HG03103 (cell line): ENCODE measurements at regions not wholly inside any gene's neighbourhood (a gene's known extent, or its start where the extent isn't known, plus 50 kb on each side); places are given as distances from the start of the nearest gene placed in this dataset.

ENCODE experiments used
- ATAC-seq: cut with Tn5 transposase; IDR thresholded peaks from one replicate; pipeline ENCODE4 v1.9.1; 2021; ENCODE audit warnings: low read depth; ENCODE audit not compliant: unreplicated experiment

- no peak for ATAC-seq
Observed at GRCh38 chr10:3551761-3552160, 233.2 kb downstream of the KLF6 start.

DNA sequence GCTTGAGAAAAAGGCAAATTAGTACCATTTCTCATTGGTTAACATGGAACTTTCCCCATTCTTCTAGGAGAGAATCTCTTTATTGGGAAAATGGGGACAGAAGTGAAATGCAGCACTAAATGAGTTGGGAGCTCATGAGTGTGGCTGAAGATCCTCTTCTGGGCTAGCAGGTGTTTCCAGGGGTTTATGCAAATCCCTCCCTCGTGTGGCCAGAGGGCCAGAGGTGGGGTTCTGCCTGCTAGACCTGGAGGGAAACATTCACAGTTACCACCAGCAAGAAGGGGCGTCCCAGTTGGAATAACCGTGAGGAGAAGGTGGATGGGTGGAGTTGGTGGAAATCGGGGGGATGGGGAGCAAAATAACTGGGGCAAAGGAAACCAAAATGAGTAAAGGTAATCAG lies 235.9 kb downstream of the KLF6 start:
- ATAC-seq, result no peak

GRCh38 chr10:3548702-3549101 lies 236.3 kb downstream of the KLF6 start:
- no peak for ATAC-seq

GRCh38 chr10:3548076-3548475 lies 236.9 kb downstream of the KLF6 start:
- no peak for ATAC-seq

DNA sequence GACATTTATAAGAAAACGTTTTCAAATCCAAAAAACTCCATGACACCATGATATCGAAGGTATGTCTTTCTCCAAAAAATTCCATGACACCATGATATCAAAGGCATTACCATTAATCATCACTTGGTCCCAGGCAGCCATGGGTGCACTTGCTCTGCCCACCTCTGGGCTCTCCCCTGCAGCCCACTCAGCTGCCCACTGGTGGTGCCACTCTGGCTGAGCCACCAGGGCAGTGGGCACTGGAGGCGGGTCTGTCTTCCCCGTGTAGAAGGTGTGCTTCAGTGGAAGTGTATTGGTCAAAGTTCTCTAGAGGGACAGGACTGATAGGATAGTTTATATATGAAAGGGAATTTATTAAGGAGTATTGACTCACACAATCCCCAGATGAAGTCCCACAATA lies 240.4 kb downstream of the KLF6 start:
- ATAC-seq, result no peak

DNA sequence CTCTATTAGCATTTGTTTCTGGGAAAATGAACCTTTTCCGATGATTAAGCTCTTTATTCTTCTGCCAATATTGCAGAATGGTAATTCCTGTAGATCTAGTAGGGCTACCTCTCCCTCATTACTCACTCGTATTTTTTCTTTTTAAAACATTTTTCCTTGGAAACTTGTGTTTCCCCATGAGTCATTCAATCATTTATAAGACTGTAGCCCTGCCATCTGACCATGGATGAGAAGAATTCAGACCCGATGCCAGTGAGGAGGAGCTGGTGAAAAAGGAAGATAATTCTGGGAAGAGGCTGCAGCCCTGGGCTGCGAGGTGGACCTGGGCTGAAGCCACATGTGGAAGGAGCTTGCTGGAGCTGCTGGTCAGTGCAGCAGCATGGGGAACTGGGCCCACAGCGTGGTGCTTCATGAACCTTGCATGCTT lies 242.8 kb downstream of the KLF6 start:
- ATAC-seq, result no peak

GRCh38 chr10:3539696-3540383 lies 245.2 kb downstream of the KLF6 start:
- ATAC-seq, result no peak

DNA sequence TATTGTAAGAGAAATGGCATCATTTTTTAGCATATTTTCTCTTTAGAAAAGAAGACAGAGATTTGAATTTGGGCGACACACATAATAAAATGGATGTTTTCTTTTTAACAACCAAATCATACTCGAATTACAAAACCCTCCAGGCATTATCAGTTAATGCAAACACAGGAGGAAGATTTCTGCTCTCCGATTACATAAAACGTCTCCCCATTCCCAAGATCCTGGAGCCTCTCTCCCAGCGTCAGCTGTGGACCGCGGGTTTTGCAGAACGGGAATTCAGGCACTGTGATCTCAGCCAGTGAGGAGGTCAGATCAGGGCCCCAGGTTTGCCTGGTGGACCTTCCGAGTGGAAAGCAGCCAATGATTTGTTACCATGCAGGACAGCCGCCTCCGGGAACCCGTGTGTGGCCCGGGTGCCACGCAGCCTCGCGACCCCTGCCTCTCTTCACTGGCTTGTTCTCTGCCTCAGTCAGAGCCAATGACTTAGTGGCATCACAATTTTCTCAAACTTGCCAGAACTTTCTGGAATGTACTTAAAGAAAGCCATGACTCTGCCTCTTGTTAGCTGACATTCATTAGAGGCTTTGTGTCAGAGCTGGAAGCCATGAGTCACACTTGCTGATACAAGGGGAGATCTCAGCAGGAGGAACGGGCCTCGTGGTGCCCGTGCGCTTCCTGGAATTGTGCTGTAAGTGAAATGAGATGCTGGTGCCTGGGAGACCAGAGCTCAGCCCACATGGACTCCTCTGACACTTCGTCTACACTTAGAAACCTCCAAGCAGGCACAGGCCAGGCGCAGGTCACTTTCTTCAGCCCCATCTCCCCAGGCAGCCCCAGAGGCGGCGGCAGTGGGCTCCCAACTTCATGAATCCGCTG lies 246.1 kb downstream of the KLF6 start:
- no peak for ATAC-seq

DNA sequence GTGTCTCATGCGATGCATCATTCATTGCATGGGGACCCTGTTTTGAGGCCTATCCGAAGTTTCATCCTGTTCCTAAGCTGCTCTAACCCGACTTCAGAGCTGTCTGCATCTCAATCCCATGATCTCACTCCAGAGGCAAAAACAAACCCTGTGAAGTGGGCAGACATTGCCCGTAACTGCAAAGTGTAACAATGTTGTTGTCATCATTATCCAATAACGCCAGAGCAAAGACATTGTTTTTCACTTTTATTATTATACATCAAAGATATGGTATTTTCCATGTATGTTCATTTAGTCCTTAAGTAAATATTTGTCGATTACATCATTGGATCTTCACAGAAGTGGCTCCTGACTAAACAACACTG lies 246.7 kb downstream of the KLF6 start:
- ATAC-seq, result no peak

DNA sequence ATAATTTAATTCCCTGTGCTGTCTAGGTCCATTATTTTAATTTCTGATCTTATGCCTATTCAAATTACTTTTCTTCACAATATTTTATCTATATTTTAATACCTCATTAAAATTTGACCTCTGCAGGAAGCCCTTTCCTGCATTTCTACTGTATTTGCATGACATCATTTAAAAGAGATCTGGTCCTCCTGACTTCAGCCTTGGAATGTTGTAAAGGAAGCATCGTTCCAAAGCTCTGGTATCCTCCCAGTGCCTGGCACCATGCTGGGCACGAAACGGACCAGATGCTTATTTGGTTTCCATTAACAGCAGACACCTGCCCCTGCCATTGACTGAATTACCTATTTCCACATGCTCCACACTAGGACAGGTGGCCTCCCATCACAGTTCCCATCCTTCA lies 247.5 kb downstream of the KLF6 start:
- ATAC-seq, result no peak

DNA sequence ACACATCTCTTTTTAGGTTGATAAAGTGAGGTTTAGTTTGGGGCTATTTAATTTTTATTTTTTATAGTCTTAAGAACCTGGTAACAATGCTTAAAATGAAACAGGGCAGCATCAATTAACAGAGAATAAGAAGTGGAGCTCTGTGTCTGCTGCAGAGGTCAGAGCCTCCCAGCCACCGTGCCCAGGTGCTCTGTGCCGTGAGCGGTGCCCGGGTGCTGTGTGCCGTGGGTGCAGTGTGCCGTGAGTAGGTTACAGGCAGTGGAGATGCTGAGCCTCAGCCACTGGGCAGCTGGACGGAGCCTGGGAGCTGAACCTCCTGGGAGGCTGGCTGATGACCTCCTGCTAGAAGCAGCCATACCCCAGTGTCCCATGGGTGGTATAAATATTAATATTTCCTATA lies 250.0 kb downstream of the KLF6 start:
- ATAC-seq, result no peak

DNA sequence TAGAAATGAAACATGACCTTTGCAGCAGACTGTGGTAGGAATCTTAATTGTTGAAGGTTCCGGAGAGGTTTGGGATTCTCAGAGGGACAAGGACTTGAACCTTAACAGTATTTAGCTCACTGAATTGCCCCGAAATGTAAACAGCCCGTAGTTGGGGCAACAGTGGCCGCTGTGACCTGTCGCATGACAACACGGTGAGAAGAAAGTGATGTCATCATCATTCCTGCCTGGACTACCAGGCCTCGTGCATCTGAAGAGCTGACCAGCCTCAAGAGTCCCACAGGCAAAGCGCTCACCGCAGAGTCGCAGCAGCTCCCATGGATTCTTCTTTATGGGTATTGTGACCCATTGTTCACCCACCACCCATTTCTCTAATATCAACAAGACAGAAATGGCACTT lies 250.6 kb downstream of the KLF6 start:
- ATAC-seq, result no peak

DNA sequence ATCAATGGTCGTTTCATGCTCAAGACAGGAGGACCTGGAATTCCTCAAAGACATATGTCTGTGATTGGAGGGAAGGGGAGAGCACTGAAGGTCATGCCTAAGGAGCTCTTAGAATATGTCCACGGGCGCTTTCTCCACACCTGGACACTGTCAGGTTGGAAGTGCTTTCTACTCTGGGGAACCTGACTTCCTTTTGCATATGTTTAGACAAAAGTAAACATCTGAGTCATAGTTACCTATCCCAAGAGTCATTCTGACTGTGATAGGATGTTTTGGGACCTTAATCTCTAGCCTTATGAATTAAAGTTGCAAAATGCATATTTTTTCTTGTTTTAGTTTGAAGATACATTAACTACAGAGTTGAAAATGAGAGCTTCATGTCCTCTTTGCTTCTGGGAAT lies 251.7 kb downstream of the KLF6 start:
- no peak for ATAC-seq

- no peak for ATAC-seq
Observed at GRCh38 chr10:3532644-3533043, 252.4 kb downstream of the KLF6 start.

- ATAC-seq, result no peak
Observed at GRCh38 chr10:3531670-3532069, 253.3 kb downstream of the KLF6 start.

DNA sequence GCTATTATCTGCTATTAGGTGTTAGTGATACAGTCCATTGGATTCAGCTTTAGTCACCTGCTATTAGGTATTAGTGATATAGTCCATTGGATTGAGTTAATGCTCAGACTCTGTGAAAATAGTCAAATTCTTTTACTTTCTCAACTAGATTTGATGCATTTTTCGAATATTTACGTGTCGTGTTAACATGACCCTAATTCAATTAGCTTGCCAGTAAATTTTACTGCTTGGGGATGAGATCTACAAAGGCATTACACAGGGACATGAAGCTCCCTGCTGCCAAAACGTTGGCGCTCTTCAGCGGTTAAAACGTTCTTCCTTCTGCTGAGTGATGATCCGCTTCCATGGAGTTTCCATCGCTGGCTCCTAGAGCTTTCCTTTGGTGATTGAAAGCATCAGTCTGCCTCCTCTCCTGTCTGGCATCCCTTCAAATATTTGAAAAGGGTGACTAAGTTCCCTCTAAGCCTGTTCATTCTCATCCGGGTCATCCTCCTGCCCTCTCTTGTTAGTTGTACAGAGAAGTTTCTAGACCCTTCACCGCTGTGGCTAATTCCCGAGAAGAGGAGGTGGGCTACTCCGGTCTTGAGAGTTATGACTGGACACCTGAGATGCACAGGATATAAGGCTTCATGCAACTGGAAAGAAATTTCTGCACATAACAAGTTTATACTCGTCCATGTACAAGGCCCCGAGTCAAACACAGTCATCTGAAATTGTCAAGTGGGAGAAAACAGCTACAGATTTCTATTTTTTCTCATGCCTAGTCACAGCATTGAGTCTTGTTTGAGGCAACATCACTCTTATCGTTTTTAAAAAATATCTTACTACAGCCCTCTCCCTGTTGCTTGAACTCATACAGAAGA lies 254.0 kb downstream of the KLF6 start:
- no peak for ATAC-seq

- no peak for ATAC-seq
Observed at GRCh38 chr10:3530346-3530745, 254.7 kb downstream of the KLF6 start.

DNA sequence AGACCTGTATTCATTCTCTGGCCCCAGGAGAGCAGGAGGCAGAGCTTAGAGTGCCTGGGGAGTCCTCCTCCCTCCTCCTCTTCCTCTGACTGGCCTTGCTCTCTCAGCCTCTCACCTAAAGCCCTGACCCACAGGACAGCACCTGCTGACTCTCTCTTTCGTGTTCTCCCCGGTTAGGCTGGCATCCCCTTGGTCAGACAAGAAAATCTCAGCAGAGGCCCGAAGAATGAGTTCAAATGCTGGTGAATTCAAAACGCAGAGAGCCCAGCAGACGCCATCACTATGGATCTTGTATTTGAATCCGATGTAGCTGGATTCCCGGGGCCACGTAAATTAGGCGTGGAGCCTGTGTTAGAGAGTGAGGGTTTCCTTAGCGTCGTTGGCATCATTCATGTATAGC lies 255.3 kb downstream of the KLF6 start:
- ATAC-seq, result no peak

DNA sequence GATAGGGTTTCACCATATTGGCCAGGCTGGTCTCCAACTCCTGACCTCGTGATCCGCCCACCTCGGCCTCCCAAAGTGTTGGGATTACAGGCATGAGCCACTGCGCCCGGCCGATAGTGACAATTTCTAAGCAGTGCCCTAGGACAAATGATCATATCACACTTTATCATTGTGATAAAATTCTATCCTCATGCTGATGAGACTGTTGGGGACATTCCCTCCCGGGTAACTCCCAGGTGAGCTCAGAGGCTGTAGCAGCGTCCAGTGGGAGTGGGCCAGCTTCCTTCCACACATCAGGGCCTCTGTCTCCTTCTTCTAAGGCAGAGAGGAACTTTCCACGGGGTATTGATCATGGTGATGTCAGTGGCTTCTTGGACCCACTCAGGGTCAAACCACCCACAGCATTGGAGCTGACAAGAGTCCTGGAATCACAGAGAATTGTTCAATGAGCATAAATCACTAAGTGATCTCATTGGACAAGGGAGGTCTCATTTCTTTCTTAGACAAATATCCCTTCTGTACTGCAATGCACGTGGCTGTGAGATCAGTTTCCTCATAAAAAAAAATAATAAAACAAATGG lies 256.1 kb downstream of the KLF6 start:
- ATAC-seq, result no peak

DNA sequence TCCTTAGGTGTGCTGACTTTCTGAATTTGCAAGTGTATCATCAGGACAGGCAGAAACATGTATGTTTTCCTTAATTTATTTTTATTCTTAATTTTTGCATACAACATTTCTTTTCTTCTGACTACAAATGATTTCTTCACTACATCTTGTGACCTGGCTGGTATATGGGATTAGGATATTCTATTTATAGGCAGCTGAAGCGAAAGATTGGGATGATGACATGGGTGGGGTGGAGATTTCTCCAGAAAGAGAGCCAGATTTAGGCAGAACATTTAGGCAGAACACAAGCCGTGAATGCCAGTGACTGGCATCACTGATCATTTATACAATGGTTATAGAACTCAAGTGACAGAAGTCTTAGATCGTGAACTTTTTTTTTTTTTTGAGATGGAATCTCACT lies 256.7 kb downstream of the KLF6 start:
- no peak for ATAC-seq

GRCh38 chr10:3527869-3528268 lies 257.1 kb downstream of the KLF6 start:
- no peak for ATAC-seq
